ENCODE measurements at regions not wholly inside any gene's neighbourhood (a gene's known extent, or its start where the extent isn't known, plus 50 kb on each side); places are given as distances from the start of the nearest gene placed in this dataset.
A peak's percentile ranks its signal among the peaks of the same experiment; 100 is the strongest.

GRCh38 chr5:120365656-120366446 is 98.2 kb upstream of the PRR16 start:
- H3K27me3 ChIP-seq (ENCODE audit: control insufficient read depth, insufficient read depth, low read length) = no peaks in the 10 kb centered on the region
- no peak overlapping the region for H3K27ac ChIP-seq (ENCODE audit: low read depth in 2 of 2, low read length in 2 of 2)
- no peak overlapping the region for H3K4me3 ChIP-seq (ENCODE audit: low read length in 3 of 3)
- DNase-seq (no peak), FAIRE-seq (no peak)
- no peak overlapping the region for H3K9ac ChIP-seq (ENCODE audit: low read length in 3 of 3)
- no peaks in the 10 kb centered on the region for H3K4me1 ChIP-seq (ENCODE audit: control insufficient read depth in 2 of 3, insufficient read depth in 2 of 3, low read depth in 1 of 3, low read length in 3 of 3)
- H3K36me3 ChIP-seq (ENCODE audit: control insufficient read depth in 2 of 3, insufficient read depth in 3 of 3, low read length in 3 of 3) = no peaks in the 10 kb centered on the region
- no peak for TF ChIP-seq CTCF (IDR thresholded peaks at IDR 0.05; ENCODE audit: borderline replicate concordance, extremely low read depth, insufficient read depth)
- H3K9me3 ChIP-seq (ENCODE audit: control insufficient read depth in 2 of 3, insufficient read depth in 1 of 3, low read length in 3 of 3) = no peaks in the 10 kb centered on the region
- intact Hi-C loops (cut with DNase I) = no loop called here

GRCh38 chr5:120367896-120368634 is 96.0 kb upstream of the PRR16 start:
- Histone ChIP-seq H3K27me3 (ENCODE audit: control insufficient read depth, insufficient read depth, low read length) (no peaks in the 10 kb centered on the region), H3K9me3 (ENCODE audit: control insufficient read depth in 2 of 3, insufficient read depth in 1 of 3, low read length in 3 of 3) (no peaks in the 10 kb centered on the region), H3K36me3 (ENCODE audit: control insufficient read depth in 2 of 3, insufficient read depth in 3 of 3, low read length in 3 of 3) (no peaks in the 10 kb centered on the region), H3K9ac (ENCODE audit: low read length in 3 of 3) (no peak overlapping the region), H3K4me3 (ENCODE audit: low read length in 3 of 3) (no peak overlapping the region), H3K4me1 (ENCODE audit: control insufficient read depth in 2 of 3, insufficient read depth in 2 of 3, low read depth in 1 of 3, low read length in 3 of 3) (no peaks in the 10 kb centered on the region), H3K27ac (ENCODE audit: low read depth in 2 of 2, low read length in 2 of 2) (no peak overlapping the region)
- no peak for TF ChIP-seq CTCF (IDR thresholded peaks at IDR 0.05; ENCODE audit: borderline replicate concordance, extremely low read depth, insufficient read depth)
- FAIRE-seq (no peak), DNase-seq (peak in 1 of 5 donors; percentile 35)
- intact Hi-C loops (cut with DNase I) = no loop called here

GRCh38 chr5:120368923-120369715 is 95.0 kb upstream of the PRR16 start:
- no peak overlapping the region for H3K9ac ChIP-seq (ENCODE audit: low read length in 3 of 3)
- no peaks in the 10 kb centered on the region for H3K27me3 ChIP-seq (ENCODE audit: control insufficient read depth, insufficient read depth, low read length)
- FAIRE-seq = no peak
- no peak overlapping the region for H3K4me3 ChIP-seq (ENCODE audit: low read length in 3 of 3)
- H3K9me3 ChIP-seq (ENCODE audit: control insufficient read depth in 2 of 3, insufficient read depth in 1 of 3, low read length in 3 of 3) = no peaks in the 10 kb centered on the region
- H3K36me3 ChIP-seq (ENCODE audit: control insufficient read depth in 2 of 3, insufficient read depth in 3 of 3, low read length in 3 of 3) = no peaks in the 10 kb centered on the region
- DNase-seq = peak in 1 of 5 donors; percentile 61
- H3K27ac ChIP-seq (ENCODE audit: low read depth in 2 of 2, low read length in 2 of 2) = no peak overlapping the region
- no peaks in the 10 kb centered on the region for H3K4me1 ChIP-seq (ENCODE audit: control insufficient read depth in 2 of 3, insufficient read depth in 2 of 3, low read depth in 1 of 3, low read length in 3 of 3)
- no peak for TF ChIP-seq CTCF (IDR thresholded peaks at IDR 0.05; ENCODE audit: borderline replicate concordance, extremely low read depth, insufficient read depth)
- intact Hi-C loops (cut with DNase I) = no loop called here
